Progenitor cell of endocrine pancreas (in vitro differentiated cells): ENCODE measurements at regions not wholly inside any gene's neighbourhood (a gene's known extent, or its start where the extent isn't known, plus 50 kb on each side); places are given as distances from the start of the nearest gene placed in this dataset.

Source experiments
- DNase-seq: peaks from one replicate; pipeline ENCODE4 v3.0.0; 2021; ENCODE audit warnings: low spot score; ENCODE audit not compliant: unreplicated experiment
- H3K27ac Mint-ChIP-seq: 2 replicates; pipeline ENCODE4 v1.8.0; 2021; ENCODE audit warnings: mild to moderate bottlenecking, moderate library complexity, mixed read lengths
- H3K27me3 Mint-ChIP-seq: 2 replicates; pipeline ENCODE4 v1.8.0; 2021; ENCODE audit warnings: mixed read lengths
- H3K36me3 Mint-ChIP-seq: 2 replicates; pipeline ENCODE4 v1.8.0; 2022; ENCODE audit warnings: mixed read lengths; ENCODE audit not compliant: insufficient read depth
- H3K4me1 Mint-ChIP-seq: 2 replicates; pipeline ENCODE4 v1.8.0; 2021; ENCODE audit warnings: low read depth, mixed read lengths
- H3K4me3 Mint-ChIP-seq: 2 replicates; pipeline ENCODE4 v1.8.0; 2021; ENCODE audit warnings: low read depth, mild to moderate bottlenecking, moderate library complexity, mixed read lengths
- H3K9me3 Mint-ChIP-seq: 2 replicates; pipeline ENCODE4 v1.8.0; 2021; ENCODE audit warnings: low read depth, mixed read lengths
- CTCF ChIP-seq: fragments of 200-600 bp; sonication (generic); IDR thresholded peaks from one replicate; pipeline ENCODE4 v1.5.0; 2021; ENCODE audit warnings: antibody characterized with exemption, mild to moderate bottlenecking; ENCODE audit not compliant: unreplicated experiment

- no peaks in the 10 kb centered on the region for H3K36me3 Mint-ChIP-seq
- peaks cover 4% of the 10 kb centered on the region for H3K9me3 Mint-ChIP-seq
- H3K4me3 Mint-ChIP-seq: no peak overlapping the region
- H3K27me3 Mint-ChIP-seq: no peaks in the 10 kb centered on the region
- TF ChIP-seq CTCF: no peak
- no peak overlapping the region for H3K27ac Mint-ChIP-seq
- DNase-seq: no peak
- peaks cover 4% of the 10 kb centered on the region for H3K4me1 Mint-ChIP-seq
Measured at GRCh38 chr7:80082213-80082612, 52.4 kb upstream of the GNAI1 start.

GRCh38 chr7:80078886-80079285, 55.7 kb upstream of the GNAI1 start:
- DNase-seq: no peak
- Mint-ChIP-seq H3K27me3 (no peaks in the 10 kb centered on the region), H3K27ac (no peak overlapping the region)

GRCh38 chr7:80078159-80078731, 56.4 kb upstream of the GNAI1 start:
- TF ChIP-seq CTCF: no peak
- Mint-ChIP-seq H3K4me3 (no peak overlapping the region), H3K27ac (no peak overlapping the region), H3K4me1 (peaks cover 4% of the 10 kb centered on the region), H3K9me3 (peaks cover 2% of the 10 kb centered on the region), H3K36me3 (no peaks in the 10 kb centered on the region), H3K27me3 (no peaks in the 10 kb centered on the region)
- DNase-seq: no peak

More at GRCh38 chr7:80078886-80079285, 55.7 kb upstream of the GNAI1 start:
- TF ChIP-seq CTCF: no peak
- Mint-ChIP-seq H3K36me3 (no peaks in the 10 kb centered on the region), H3K9me3 (no peaks in the 10 kb centered on the region), H3K4me1 (peaks cover 4% of the 10 kb centered on the region), H3K4me3 (no peak overlapping the region)

GRCh38 chr7:80070391-80070790, 64.2 kb upstream of the GNAI1 start:
- Mint-ChIP-seq H3K36me3 (peaks cover 6% of the 10 kb centered on the region), H3K9me3 (peaks cover 26% of the 10 kb centered on the region), H3K27ac (no peak overlapping the region), H3K4me1 (no peaks in the 10 kb centered on the region), H3K27me3 (no peaks in the 10 kb centered on the region), H3K4me3 (no peak overlapping the region)
- TF ChIP-seq CTCF: no peak
- DNase-seq: no peak

GRCh38 chr7:80066639-80067038, 68.0 kb upstream of the GNAI1 start:
- Mint-ChIP-seq H3K4me1 (peaks cover 5% of the 10 kb centered on the region), H3K27ac (no peak overlapping the region), H3K4me3 (no peak overlapping the region), H3K27me3 (no peaks in the 10 kb centered on the region), H3K36me3 (peaks cover 9% of the 10 kb centered on the region), H3K9me3 (peaks cover 23% of the 10 kb centered on the region)
- TF ChIP-seq CTCF: no peak
- DNase-seq: no peak
